CD8-positive, alpha-beta memory T cell (primary cell): ENCODE measurements at regions not wholly inside any gene's neighbourhood (a gene's known extent, or its start where the extent isn't known, plus 50 kb on each side); places are given as distances from the start of the nearest gene placed in this dataset.
"Not testable (repeated sequence)": the region's sequence is repeated elsewhere in the genome, so short reads cannot be mapped to it uniquely, and the experiment has no call there.

Experiments
- CTCF ChIA-PET: fragments of 350-600 bp; sonication (Branson Sonifier 250); formaldehyde crosslinking; loops from one replicate; lab custom pipeline; 2021; ENCODE audit warnings: antibody characterized with exemption; lab: Charles Lee
- POLR2A ChIA-PET: fragments of 350-600 bp; sonication (Branson Sonifier 250); formaldehyde crosslinking; loops from one replicate; lab custom pipeline; 2021; ENCODE audit warnings: antibody characterized with exemption; lab: Charles Lee
- DNase-seq, 5 donors: peaks; one replicate each; pipeline versions ENCODE4 v3.0.0 to v3.0.0-alpha.2; 2020 to 2022; ENCODE audit warnings: mixed read lengths in 1 of 5
- H3K27ac ChIP-seq: one replicate; pipeline ENCODE4 v1.7.0; 2013; ENCODE audit warnings: low read depth, mild to moderate bottlenecking, low read length, moderate library complexity
- H3K27me3 ChIP-seq: 2 replicates; pipeline ENCODE4 v1.7.0; 2013; ENCODE audit warnings: low read length, mild to moderate bottlenecking; ENCODE audit not compliant: insufficient read depth, poor library complexity, severe bottlenecking
- H3K36me3 ChIP-seq: 2 replicates; pipeline ENCODE4 v1.7.0; 2013; ENCODE audit warnings: mild to moderate bottlenecking, low read length, moderate library complexity; ENCODE audit not compliant: insufficient read depth
- H3K4me1 ChIP-seq: 2 replicates; pipeline ENCODE4 v1.7.0; 2013; ENCODE audit warnings: mild to moderate bottlenecking, low read length, moderate library complexity; ENCODE audit not compliant: insufficient read depth
- H3K4me3 ChIP-seq: 2 replicates; pipeline ENCODE4 v1.7.0; 2013; ENCODE audit warnings: mild to moderate bottlenecking, low read length
- H3K9me3 ChIP-seq: 2 replicates; pipeline ENCODE4 v1.7.0; 2013; ENCODE audit warnings: mild to moderate bottlenecking, low read length
- H3K27ac Mint-ChIP-seq, 8 donors: one replicate each; pipeline ENCODE4 v1.8.0; 2020 to 2021; ENCODE audit warnings: mixed read lengths in 8 of 8, mild to moderate bottlenecking in 6 of 8, inconsistent platforms in 3 of 8, moderate library complexity in 3 of 8
- H3K27me3 Mint-ChIP-seq, 2 donors: one replicate each; pipeline ENCODE4 v1.8.0; 2020 to 2021; ENCODE audit warnings: mixed read lengths in 2 of 2, mild to moderate bottlenecking in 1 of 2, moderate library complexity in 1 of 2
- H3K36me3 Mint-ChIP-seq, 3 donors: one replicate each; pipeline ENCODE4 v1.8.0; 2020 to 2021; ENCODE audit warnings: mixed read lengths in 3 of 3, inconsistent platforms in 1 of 3, mild to moderate bottlenecking in 1 of 3
- H3K4me1 Mint-ChIP-seq, 3 donors: one replicate each; pipeline ENCODE4 v1.8.0; 2020 to 2021; ENCODE audit warnings: mixed read lengths in 3 of 3, inconsistent platforms in 1 of 3, mild to moderate bottlenecking in 1 of 3
- H3K4me3 Mint-ChIP-seq, 7 donors: one replicate each; pipeline ENCODE4 v1.8.0; 2020 to 2021; ENCODE audit warnings: mixed read lengths in 7 of 7, mild to moderate bottlenecking in 6 of 7, moderate library complexity in 4 of 7, inconsistent platforms in 2 of 7
- H3K9me3 Mint-ChIP-seq, 5 donors: one replicate each; pipeline ENCODE4 v1.8.0; 2020 to 2022; ENCODE audit warnings: mixed read lengths in 5 of 5, mild to moderate bottlenecking in 3 of 5, moderate library complexity in 2 of 5, inconsistent platforms in 1 of 5

DNA sequence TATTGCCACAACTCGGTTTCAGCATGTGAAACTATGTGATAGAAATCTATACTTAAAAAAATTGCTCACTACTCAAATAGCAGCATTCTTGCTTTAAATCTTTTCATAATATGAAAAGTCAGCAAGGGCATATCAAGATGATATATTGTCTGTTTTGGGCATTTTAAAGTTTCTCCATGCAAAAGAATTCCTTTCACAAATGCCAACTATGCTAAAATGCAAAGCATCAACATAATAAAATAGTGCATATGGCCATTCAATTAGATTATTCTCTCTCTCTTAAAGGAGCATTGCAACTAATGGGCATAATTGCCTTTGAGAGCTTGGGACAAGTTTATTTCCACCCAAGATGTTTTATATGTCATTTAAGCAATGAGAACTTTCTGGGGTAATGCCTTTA is 475.1 kb downstream of the ZPLD1 start:
- Mint-ChIP-seq H3K9me3 (peaks cover 0 to 8% (median 0%) of the 10 kb centered on the region in 5 donors), H3K27ac (no peak overlapping the region), H3K4me1 (no peaks in the 10 kb centered on the region), H3K36me3 (no peaks in the 10 kb centered on the region), H3K27me3 (no peaks in the 10 kb centered on the region), H3K4me3 (no peak overlapping the region)
- no peak for DNase-seq
- ChIA-PET CTCF (no interaction called here), POLR2A (no interaction called here)
- no peaks in the 10 kb centered on the region for H3K36me3 ChIP-seq
- H3K4me3 ChIP-seq, result no peak overlapping the region
- H3K4me1 ChIP-seq, result no peaks in the 10 kb centered on the region
- H3K27me3 ChIP-seq, result no peaks in the 10 kb centered on the region
- no peak overlapping the region for H3K27ac ChIP-seq
- no peaks in the 10 kb centered on the region for H3K9me3 ChIP-seq

DNA sequence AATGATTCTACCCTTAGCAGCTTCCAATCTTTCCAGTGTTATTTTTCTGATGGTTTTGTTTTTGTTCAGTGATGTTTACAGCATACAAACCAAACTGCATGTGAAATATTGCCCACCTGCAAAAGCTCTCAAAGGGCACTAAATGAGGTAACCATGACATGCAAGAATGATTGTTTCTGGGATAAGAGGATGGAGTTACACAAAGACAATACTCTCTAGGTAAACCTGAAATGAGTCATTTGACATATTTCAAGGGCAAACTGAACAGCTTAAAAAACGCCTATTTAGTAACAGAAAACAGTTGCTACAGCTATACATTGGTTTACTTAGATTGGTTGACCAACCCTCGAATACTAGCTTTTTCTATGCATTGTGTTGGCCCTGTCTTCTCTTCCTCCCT is 481.7 kb downstream of the ZPLD1 start:
- no peaks in the 10 kb centered on the region for H3K36me3 Mint-ChIP-seq
- H3K4me3 Mint-ChIP-seq, result no peak overlapping the region
- no peaks in the 10 kb centered on the region for H3K4me1 ChIP-seq
- no peaks in the 10 kb centered on the region for H3K27me3 ChIP-seq
- no peaks in the 10 kb centered on the region for H3K4me1 Mint-ChIP-seq
- no peaks in the 10 kb centered on the region for H3K9me3 ChIP-seq
- ChIA-PET POLR2A (interaction anchor here (0.6 kb wide), 1 partner anchor 1066 kb away, joined by 3 read pairs; no protein-coding TSS in a partner anchor), CTCF (no interaction called here)
- no peak for DNase-seq
- peaks cover 0 to 10% (median 6%) of the 10 kb centered on the region in 5 donors for H3K9me3 Mint-ChIP-seq
- H3K27me3 Mint-ChIP-seq, result no peaks in the 10 kb centered on the region
- no peak overlapping the region for H3K4me3 ChIP-seq
- H3K27ac Mint-ChIP-seq, result no peak overlapping the region
- H3K27ac ChIP-seq, result no peak overlapping the region
- no peaks in the 10 kb centered on the region for H3K36me3 ChIP-seq

DNA sequence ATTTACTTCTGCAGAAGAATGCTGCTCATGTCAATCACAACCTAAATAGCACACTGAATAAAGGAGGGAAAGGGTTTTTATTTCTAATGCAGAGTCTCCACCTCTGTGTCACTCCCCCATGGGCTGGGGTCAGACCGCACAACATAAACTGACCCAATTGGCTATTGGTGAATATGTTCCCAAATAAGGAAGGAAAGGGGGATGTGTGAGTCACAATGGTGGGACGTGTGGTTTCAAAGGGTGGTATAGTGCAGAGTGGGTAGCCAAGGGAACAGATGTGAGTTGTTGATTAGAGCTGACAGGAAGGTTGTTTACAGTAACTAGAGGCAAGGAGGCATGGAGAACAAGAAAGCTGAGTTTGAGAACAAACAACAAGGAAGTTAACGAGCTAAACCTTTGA is 491.8 kb downstream of the ZPLD1 start:
- H3K27ac ChIP-seq, result no peak overlapping the region
- H3K27me3 ChIP-seq, result no peaks in the 10 kb centered on the region
- H3K36me3 Mint-ChIP-seq, result no peaks in the 10 kb centered on the region
- no peak for DNase-seq
- H3K27ac Mint-ChIP-seq, result no peak overlapping the region
- H3K4me1 ChIP-seq, result no peaks in the 10 kb centered on the region
- H3K9me3 Mint-ChIP-seq, result peaks cover 7 to 28% (median 12%) of the 10 kb centered on the region in 5 donors
- H3K36me3 ChIP-seq, result no peaks in the 10 kb centered on the region
- CTCF ChIA-PET, result no interaction called here
- POLR2A ChIA-PET, result no interaction called here
- no peaks in the 10 kb centered on the region for H3K4me1 Mint-ChIP-seq
- no peak overlapping the region for H3K4me3 ChIP-seq
- H3K9me3 ChIP-seq, result no peaks in the 10 kb centered on the region
- H3K27me3 Mint-ChIP-seq, result no peaks in the 10 kb centered on the region
- no peak overlapping the region for H3K4me3 Mint-ChIP-seq

DNA sequence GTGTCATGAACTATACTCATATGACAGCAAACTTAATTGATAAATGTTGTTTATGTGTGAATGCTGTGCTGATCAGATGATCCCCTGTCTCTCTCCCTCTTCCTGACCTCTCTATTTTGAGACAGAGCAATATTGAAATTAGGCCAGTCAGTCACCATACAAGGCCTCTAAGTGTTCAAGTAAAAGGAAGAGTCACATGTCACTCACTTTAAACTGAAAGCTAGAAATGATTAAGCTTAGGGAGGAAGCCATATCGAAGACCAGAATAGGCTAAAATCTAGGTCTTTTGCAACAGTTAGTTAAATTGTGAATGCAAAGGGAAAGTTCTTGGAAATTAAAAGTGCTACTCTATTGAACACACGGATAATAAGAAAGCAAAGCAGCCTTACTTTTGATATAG is 498.6 kb downstream of the ZPLD1 start:
- Mint-ChIP-seq H3K4me1 (no peaks in the 10 kb centered on the region), H3K27me3 (no peaks in the 10 kb centered on the region), H3K27ac (peak overlapping the region in 1 of 8 donors; percentile 14), H3K4me3 (no peak overlapping the region), H3K9me3 (peaks cover 0 to 21% (median 4%) of the 10 kb centered on the region in 5 donors), H3K36me3 (no peaks in the 10 kb centered on the region)
- ChIA-PET CTCF (no interaction called here), POLR2A (no interaction called here)
- no peaks in the 10 kb centered on the region for H3K36me3 ChIP-seq
- no peak overlapping the region for H3K27ac ChIP-seq
- H3K9me3 ChIP-seq, result no peaks in the 10 kb centered on the region
- no peak for DNase-seq
- no peaks in the 10 kb centered on the region for H3K27me3 ChIP-seq
- no peak overlapping the region for H3K4me3 ChIP-seq
- H3K4me1 ChIP-seq, result no peaks in the 10 kb centered on the region

DNA sequence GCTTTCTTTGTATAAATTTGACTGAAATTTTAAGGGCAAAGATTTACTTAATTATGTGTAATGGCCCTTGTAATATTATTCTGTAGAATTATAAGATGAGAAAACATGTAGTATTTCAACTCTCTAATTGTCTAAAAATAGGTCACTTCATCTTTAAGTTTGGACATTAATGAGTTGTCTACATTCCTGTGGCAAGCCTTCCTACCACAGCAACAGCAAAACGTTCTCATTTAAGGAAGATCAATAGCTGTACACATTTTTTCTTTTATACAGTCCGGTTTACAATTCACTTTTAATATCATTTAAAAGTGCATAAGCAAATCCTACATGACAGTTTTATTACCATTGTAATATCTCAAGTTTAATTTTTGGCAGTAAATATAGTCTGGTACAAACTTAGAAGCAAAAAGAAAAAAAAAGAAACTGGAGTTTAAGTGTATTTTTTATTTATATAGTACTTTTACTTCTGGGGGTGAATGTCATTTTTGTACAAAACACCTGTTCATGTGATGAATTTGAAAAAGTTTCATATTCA is 501.8 kb downstream of the ZPLD1 start:
- no peaks in the 10 kb centered on the region for H3K4me1 Mint-ChIP-seq
- H3K27me3 Mint-ChIP-seq, result no peaks in the 10 kb centered on the region
- ChIA-PET POLR2A (no interaction called here), CTCF (no interaction called here)
- no peak overlapping the region for H3K4me3 Mint-ChIP-seq
- Histone ChIP-seq H3K4me1 (no peaks in the 10 kb centered on the region), H3K27ac (no peak overlapping the region), H3K27me3 (no peaks in the 10 kb centered on the region), H3K4me3 (no peak overlapping the region), H3K9me3 (no peaks in the 10 kb centered on the region), H3K36me3 (no peaks in the 10 kb centered on the region)
- H3K9me3 Mint-ChIP-seq, result peaks cover 0 to 9% (median 4%) of the 10 kb centered on the region in 5 donors
- no peaks in the 10 kb centered on the region for H3K36me3 Mint-ChIP-seq
- no peak for DNase-seq
- H3K27ac Mint-ChIP-seq, result no peak overlapping the region

DNA sequence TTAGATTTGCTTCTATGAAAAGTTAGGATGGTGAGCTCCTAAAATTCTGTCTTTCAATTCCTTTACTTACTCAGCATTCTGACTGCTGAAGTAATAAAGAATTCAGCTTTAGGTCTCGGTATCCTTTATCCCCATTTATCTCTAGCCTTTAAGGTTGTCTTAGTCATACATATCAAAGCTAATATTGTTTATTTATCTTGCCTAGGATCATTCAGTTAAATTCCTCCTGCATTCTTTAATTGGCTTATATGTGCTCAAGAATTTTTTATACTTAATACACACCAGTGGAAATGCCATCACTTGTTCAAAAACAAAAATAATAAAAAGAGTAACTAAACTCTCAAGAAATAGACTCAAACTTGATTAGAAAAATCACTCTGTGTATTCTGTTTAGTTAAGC is 507.0 kb downstream of the ZPLD1 start:
- Mint-ChIP-seq H3K4me3 (no peak overlapping the region), H3K27me3 (peaks cover 0 to 1% of the 10 kb centered on the region in 2 donors), H3K27ac (no peak overlapping the region), H3K4me1 (no peaks in the 10 kb centered on the region), H3K9me3 (peaks cover 0 to 10% (median 1%) of the 10 kb centered on the region in 5 donors), H3K36me3 (no peaks in the 10 kb centered on the region)
- Histone ChIP-seq H3K4me1 (no peaks in the 10 kb centered on the region), H3K36me3 (no peaks in the 10 kb centered on the region), H3K4me3 (no peak overlapping the region), H3K27me3 (no peaks in the 10 kb centered on the region), H3K9me3 (no peaks in the 10 kb centered on the region), H3K27ac (no peak overlapping the region)
- CTCF ChIA-PET, result no interaction called here
- POLR2A ChIA-PET, result no interaction called here
- DNase-seq, result no peak

DNA sequence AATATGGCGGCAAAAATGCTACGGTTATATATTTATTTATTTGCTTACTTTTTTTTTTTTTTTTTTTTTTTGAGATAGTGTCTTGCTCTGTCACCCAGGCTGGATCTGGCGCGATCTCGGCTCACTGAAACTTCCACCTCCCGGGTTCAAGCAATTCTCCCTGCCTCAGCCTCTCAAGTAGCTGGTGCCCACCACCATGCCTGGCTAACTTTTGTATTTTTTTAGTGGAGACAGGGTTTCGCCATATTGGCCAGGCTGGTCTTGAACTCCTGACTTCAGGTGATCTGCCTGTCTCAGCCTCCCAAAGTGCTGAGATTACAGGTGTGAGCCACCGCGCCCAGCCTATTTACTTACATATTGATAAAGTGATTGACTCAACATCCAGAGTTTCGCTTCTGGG is 511.6 kb downstream of the ZPLD1 start:
- H3K36me3 Mint-ChIP-seq, H3K27ac Mint-ChIP-seq, H3K9me3 ChIP-seq, H3K4me3 Mint-ChIP-seq, H3K27me3 ChIP-seq, H3K4me3 ChIP-seq, DNase-seq, POLR2A ChIA-PET, H3K4me1 ChIP-seq, H3K4me1 Mint-ChIP-seq, CTCF ChIA-PET, H3K36me3 ChIP-seq, H3K27me3 Mint-ChIP-seq, H3K27ac ChIP-seq: not testable (repeated sequence)
- H3K9me3 Mint-ChIP-seq, result peaks cover 0 to 32% (median 0%) of the 10 kb centered on the region in 5 donors

DNA sequence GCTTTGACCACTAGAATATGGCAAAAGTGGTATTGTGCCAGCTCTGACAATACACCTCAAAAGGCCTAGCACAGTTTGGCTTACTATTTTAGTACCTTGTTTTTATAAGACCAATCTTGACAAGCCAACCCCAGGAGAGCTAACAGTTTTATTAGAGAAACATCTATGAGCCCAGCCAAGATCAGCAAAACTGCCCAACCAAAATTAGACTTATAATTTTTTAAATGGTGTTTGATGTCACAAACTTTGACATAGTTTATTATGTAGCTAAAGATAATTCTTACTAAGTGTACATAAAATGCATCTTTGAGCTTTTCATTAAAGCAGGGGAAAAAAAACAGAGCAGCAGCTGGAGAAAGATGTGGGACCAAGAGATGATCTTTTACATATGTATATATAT is 537.5 kb downstream of the ZPLD1 start:
- no peak overlapping the region for H3K4me3 Mint-ChIP-seq
- no peak overlapping the region for H3K27ac ChIP-seq
- no peaks in the 10 kb centered on the region for H3K36me3 ChIP-seq
- no peaks in the 10 kb centered on the region for H3K27me3 Mint-ChIP-seq
- H3K4me1 Mint-ChIP-seq, result no peaks in the 10 kb centered on the region
- CTCF ChIA-PET, result no interaction called here
- no peaks in the 10 kb centered on the region for H3K36me3 Mint-ChIP-seq
- POLR2A ChIA-PET, result no interaction called here
- H3K27ac Mint-ChIP-seq, result no peak overlapping the region
- H3K9me3 Mint-ChIP-seq, result peaks cover 0 to 4% (median 2%) of the 10 kb centered on the region in 5 donors
- no peak for DNase-seq
- H3K27me3 ChIP-seq, result no peaks in the 10 kb centered on the region
- no peaks in the 10 kb centered on the region for H3K4me1 ChIP-seq
- no peak overlapping the region for H3K4me3 ChIP-seq
- H3K9me3 ChIP-seq, result no peaks in the 10 kb centered on the region

DNA sequence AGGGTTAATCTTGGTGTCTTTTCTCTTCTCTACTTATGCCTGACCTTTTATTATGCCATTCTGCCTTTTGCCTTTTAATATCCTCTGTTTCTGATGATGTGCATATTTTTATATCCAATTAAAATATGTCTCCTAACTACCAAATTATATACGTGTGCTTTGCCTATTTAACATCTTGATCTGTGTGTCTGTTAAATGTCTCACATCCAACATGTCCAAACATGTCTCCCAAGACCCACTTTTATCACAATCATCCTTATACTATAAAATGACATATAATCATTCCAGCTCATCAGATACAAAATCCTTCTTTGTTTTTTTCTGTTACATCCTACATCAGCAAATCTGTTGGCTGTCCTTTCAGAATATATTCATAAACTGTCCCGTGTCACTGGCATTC is 539.5 kb downstream of the ZPLD1 start:
- no peak for DNase-seq
- Histone ChIP-seq H3K36me3 (no peaks in the 10 kb centered on the region), H3K9me3 (no peaks in the 10 kb centered on the region), H3K4me1 (no peaks in the 10 kb centered on the region), H3K4me3 (no peak overlapping the region), H3K27me3 (no peaks in the 10 kb centered on the region), H3K27ac (no peak overlapping the region)
- peaks cover 0 to 5% (median 0%) of the 10 kb centered on the region in 5 donors for H3K9me3 Mint-ChIP-seq
- H3K36me3 Mint-ChIP-seq, result no peaks in the 10 kb centered on the region
- ChIA-PET CTCF (no interaction called here), POLR2A (no interaction called here)
- H3K27me3 Mint-ChIP-seq, result no peaks in the 10 kb centered on the region
- H3K27ac Mint-ChIP-seq, result no peak overlapping the region
- no peaks in the 10 kb centered on the region for H3K4me1 Mint-ChIP-seq
- no peak overlapping the region for H3K4me3 Mint-ChIP-seq
